Kidney capillary endothelial cell (primary cell): ENCODE measurements at regions not wholly inside any gene's neighbourhood (a gene's known extent, or its start where the extent isn't known, plus 50 kb on each side); places are given as distances from the start of the nearest gene placed in this dataset.

Source experiments
- DNase-seq: peaks from one replicate; pipeline ENCODE4 v3.0.0-alpha.2; 2018; ENCODE audit warnings: low spot score

DNA sequence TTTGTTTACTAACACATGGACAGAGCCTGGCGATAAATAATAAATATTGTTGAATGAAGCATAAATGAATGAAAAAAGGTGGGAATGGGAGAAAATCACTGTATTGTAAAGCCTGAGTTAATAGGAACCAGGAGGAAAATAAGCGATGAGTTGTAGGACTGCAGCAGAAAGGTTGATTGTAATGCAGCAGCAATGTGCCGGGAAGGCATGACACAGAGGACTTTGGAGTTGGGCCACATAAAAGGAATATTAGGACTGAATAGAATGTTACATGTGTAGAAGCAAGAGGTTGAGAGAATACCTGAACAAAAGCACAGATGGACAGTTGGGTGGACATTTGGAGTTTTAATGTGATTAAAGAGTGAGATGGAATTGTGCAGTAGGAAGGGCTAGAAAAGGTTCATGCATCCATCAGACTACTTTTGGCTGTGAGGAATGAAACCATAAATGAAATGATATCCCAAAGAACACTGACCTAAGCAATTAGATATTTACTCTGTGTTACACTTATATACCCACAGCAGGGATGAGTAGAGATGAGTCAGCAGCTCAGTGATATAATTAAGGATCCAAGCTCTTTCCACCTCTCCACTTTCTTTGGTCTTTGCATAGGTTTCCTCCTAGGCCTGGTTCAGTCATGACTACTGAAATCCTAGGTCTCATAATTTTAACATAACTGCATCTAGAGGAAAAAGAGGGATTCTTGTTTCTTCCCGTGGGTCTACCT, 55.4 kb downstream of the CCER1 start:
- no peak for DNase-seq

DNA sequence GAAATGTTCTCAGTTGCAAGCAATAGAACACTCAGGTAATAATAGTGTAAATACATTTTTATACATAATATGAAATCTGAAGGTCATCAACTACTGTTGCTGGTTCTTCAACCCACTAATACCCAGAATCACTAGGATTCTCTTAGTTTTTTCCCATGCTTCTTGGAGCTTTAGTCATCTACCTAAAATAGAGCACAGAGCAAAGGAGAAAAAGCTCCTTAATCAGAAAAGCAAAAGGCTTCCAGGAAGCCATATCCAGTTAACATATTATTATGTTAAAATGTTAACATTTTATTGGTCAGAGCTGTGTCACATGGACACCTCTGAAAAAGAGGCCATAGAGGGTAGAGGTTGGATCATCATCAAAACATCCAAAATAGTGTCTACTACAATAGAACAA, 57.0 kb downstream of the CCER1 start:
- no peak for DNase-seq

DNA sequence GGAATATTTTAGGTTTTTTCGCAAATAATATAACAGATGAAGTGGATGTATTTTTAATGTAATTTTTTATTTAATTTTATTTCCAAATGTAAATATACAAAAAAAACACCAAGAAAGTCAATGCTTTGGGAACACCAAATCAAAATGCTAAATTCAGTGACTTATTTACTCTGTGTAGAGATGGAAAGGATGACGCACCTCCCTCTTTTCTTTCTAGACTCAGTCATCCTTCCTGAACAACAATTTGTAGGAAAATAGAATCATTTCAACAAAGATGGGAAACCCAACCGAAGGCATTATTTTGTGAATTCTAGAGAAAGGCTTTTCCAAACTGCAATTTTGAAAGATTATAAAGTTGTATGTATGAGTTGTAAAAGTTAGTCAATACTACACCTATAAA, 57.7 kb downstream of the CCER1 start:
- no peak for DNase-seq

DNA sequence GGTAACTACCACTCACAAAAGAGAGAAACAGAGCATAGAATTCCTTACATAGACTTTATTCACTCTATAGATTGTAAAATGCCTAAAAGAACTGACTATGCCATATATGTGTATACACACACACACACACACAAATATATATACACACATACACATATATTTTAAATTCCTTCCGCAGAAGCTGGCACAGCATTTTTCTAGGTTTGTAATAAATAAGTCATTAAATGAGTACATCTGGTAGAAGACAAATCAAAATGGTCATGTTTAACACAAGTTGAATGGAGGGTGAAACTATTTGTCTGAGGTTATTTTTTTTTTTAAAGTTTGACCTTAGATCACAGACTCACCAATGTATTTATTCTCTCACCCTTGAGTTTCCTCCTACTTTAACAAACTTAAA, 58.2 kb downstream of the CCER1 start:
- DNase-seq: no peak

DNA sequence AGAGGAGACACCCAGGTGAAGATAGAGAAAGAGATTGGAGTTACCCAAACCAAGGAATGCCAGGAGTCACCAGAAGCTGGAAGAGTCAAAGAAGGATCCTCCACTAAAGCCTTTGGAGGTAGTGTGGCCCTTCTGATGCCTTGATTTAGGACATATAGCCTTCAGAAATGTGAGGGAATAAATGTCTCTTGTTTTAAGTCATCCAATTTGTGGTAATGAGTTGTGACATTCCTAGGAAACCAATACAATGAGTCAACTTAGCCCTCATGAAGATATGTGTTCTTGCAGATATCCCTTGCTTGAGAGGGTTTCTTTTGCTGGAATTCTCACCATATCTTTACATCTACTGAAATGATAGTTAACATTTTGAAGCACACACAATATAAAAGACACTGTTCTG, 58.8 kb downstream of the CCER1 start:
- DNase-seq: peak; percentile 26

DNA sequence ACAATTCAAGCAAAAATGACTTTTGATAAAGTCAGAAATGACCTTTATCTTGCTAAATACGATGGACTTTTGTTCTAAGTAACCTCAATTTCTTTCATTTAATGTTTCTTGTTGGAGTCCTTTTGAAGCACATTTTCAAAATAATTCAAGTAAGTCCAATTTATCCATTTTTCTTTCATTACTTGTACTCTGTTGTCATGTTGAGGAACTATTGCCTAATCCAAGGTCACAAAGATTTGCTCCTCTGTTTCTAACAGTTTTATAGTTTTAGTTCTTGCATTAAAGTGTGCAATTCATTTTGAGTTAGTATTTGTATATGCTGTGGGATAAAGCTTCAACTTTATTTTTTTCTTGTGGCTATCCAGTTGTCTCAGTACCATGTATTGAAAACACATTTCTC, 66.7 kb downstream of the CCER1 start:
- no peak for DNase-seq

DNA sequence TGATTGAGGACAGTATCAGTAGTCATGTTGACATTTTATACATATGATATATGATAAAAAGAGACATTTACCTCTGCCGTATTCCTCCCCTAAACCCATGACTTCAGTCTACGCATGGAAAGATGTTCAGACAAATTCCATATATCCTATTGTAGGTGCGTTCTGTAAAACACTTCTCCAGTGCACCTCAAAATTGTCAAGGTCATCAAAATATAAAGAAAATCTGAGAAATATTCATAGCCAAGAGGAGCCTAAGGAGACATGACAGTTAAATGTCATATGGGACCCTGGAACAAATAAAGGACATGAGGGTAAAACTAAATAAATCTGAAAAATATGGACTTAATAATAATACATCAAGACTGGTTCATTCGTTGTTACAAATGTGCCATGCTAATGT, 71.5 kb downstream of the CCER1 start:
- DNase-seq: no peak

DNA sequence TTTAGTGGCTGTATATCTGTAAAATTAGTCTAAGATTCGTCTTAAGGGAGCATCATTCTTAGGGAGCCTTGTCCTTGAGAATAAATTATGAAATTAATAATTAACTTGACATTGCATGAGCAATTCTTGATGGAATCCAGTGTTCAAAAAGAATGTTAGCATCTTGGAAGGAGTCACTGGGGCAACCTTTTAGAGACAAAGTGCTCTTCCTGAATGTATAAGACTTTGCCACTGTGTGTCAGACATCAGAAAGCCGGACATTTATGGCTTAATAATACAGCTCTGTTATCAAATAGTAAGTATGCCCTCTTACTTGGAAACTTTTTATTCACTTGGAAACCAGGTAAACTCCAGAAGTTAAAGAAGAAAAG, 83.3 kb downstream of the CCER1 start:
- DNase-seq: no peak

DNA sequence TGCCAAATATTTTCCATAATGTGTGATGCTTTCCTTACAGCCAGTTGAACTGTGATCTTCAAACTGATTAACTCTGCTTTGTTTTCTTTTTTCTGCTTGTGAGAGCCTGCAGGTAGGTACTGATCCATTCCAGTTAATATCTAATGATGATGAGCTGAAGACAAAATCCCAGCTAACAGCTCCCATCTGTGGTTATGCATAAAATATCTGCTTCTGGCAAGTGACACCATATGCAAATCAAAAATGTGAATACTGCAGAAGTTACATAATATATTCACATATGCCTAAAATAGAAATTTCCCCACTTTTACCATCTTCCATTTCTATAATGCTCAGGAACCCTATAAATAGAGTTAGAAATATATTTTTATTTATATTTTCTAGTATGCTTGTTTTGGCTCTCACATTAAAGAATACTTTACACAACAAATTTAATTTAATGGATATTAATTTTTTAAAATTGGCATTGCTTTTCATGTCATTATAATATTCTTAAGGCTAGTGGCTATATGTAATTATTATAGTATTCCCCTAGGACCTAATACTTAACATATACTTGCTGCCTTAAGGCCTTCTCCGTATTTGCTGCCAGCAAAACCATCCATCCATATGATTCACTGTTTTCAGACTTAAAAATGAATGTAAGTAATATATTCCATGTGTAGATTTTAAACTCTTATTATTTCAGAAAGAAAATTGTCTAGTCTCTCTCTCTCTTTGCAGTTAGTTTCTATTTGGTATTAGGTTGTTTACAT, 83.8 kb downstream of the CCER1 start:
- no peak for DNase-seq

DNA sequence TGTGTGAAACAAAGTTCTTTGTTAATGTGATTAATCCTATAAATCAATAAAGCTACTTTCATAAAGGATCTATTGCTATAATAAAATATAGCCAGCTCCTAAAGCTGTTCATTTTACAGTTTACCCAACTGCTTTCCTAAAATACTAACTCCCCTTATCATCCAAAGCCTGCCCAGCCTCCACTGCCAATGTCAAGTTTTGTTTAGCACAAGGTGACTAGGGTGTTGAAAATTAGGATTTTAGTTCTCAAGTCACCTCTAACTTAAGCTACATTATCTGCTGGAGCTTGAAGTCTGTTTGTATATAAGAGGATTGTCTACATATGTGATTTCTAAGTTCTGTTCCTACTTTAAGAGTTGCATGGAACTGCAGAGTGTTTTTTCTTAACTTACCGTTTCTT, 86.3 kb downstream of the CCER1 start:
- no peak for DNase-seq

DNA sequence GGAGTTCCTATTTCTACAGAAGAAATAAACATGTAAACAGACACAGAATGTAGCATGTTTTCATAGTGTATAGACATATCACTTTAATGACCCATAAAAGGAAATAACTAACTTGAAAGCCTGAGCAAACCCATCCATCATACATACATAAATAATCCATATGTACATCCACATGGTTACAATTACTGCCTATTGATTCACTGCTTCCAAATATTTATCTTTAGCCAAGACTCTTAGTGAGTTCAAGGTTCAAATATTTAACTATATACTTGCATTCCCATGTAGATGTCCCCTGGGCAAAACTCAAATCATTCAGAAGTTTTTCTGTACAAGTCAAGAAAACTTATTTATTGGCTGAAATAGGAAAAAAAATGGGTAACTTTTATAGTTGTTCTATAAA, 95.4 kb downstream of the CCER1 start:
- no peak for DNase-seq

DNA sequence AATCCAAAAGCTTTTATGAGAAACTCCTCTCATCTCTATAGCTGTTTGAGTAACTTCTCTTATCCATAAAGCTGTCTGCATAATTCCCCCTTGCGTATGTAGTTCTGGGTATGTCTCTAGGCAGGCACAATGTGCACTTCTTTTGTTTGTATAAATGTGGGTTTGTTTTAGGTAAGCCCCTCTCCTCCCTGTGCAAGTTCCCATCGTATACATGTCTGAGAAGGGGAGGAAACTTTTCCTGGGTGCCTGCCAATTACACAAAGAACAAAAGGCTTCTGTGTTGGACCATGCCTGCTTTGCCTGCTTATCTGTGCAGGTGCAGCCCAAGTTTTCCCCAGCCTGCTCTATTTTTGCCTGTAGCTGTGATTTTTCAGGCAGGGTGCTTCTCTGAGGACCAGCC, 96.7 kb downstream of the CCER1 start:
- no peak for DNase-seq

DNA sequence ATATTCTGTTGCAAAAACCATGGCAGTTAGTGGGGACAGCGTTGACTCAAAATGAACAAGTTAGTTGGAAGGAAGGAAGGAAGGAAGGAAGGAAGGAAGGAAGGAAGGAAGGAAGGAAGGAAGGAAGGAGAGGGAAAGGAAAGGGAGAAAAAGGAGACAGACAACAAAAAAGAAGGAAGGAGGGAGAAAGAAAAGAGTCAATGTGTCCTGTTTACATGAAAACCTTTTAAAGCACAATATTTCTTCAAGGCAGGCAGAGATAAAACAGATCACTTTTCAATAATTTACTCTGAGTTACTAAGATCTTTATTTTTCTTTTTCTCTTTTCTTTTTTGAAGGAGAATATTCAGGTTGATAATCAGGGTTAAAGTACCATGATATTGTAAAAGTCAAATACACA, 99.4 kb downstream of the CCER1 start:
- no peak for DNase-seq

DNA sequence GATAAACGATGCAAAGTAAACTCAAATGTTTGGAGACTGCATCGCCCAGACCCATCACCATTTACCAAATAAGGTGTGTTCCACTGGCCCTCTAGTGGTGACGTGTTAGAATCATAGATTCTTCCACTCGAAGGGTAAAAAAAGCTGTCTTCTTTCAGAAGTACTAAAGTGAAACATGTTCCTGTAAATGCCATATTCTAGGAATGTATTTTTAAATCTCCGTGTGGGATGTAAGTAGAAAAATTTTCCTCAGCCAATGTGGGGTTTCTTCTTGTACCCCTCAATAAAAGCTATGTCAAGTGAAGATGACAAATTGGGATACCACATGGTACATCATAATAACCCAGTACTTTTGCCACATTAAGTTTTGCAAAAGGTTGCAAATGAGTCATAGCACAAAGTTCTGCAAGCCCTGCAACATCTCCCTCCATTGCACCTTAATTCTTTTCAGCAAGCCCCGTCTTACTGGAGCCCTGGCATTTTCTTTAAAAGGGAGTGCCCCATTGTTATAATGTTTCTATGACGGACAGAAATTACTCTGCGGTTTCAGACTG, 100.8 kb downstream of the CCER1 start:
- DNase-seq: peak; percentile 46

DNA sequence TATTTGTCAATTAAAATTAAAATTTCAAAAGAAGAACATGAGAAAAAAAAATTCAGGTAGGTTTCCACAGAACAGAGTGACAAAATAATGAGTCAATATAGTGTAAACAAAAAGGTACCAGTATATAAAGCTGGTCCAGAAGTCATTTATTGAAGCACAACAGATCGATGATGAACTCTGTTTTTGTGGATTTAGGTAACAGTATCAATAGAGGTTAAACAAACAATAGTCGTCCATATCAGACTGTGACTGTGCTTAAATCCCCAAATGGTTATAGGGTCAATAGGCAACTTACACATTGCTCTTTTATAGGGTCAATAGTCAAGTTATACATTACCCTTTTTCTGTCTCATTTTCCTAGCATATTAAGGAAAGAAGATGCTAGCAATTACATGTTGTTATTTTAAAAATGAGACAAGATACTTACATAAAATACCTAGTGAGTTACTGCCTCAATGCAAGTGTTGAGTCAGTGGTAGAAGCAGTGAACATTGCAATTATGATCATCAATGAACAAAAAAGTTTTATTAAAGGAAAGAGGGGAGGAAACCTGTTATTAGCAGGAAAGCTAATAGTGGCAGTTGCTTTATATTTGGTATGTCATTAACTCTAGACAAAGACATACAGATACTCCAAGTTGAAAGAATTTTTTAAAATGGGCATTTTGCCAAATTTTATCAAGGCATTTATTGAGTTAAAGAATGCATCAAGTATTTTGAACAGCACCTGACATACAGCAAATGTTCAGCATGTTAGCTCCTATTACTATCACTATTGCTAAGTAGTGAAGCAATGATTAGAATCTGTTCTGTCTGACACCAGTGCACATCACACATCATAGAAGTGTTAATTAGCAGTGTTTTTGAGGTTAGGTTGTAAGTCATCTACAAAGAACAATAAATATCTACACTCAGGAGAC, 102.9 kb downstream of the CCER1 start:
- DNase-seq: no peak

DNA sequence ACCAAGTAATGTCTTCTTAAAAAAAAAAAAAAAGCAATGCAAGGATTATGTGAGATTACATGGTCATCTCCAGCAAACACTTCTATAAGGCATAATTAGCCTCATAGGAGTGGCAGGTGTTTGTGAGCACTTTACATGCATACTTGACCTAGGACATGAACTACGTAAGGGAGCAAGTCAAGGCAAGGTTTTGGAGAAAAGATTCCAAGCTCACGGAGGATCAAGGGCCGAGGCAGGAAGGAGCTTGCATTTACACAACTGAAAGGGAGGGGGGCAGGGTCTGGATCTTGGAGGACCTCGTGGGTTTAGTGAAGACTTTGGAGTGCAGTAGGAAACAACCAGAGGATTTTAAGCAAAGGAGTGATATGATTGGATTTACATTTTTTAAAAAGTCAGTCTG, 112.5 kb downstream of the CCER1 start:
- DNase-seq: no peak

DNA sequence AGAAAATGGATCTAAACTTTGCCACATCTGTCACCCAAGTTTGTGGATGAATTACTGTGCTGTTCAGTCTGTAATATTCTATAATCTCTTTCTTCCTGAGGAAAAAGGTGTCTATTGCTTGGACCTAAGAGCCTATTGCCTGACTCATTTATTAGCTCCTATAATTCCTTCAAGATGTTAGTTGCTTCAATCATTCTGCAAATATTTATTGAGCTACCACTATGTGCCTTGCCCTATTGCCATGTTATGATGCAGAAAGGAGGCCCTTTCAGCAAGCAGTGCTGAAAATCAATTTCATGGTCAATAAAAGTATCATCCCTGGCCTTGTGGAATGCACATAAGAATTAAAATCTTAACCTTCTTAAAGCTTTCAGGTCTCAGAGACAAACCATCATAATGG, 113.6 kb downstream of the CCER1 start:
- DNase-seq: no peak

DNA sequence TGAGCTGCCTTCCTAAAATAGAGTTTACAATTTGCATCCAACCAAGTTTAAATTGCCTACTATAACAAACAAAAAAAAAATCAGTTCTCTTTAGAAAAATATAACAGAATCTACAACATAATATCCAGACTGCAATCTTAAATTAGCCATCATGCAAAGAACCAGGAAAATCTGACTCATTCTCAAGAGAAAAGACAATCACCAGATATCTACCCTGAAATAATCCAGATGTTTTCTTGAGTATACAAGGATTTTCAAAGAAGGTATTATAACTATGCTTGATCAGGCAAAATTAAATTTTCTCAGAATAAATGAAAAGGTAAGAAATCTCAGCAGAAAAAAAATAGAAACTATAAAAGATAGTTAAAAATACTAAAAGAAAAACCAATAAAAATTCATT, 115.6 kb downstream of the CCER1 start:
- no peak for DNase-seq

DNA sequence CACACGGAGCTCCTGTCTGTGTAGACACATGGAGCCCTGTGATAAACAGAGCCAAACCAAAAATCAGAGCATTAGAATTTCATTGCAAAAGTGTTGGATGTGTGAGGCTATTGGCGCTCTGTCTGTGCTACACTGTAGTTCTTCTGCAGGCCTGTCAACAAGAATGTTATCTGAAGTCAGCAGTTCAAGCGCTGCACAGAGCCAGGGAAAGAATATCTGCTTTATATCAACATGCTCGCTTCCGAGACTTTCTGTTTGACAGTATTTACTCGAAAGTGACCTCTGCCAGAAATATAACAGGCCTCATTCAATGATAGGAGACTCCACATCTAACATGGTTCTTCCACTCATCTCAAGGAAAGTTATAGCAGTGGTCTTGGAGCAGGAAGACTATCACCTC, 118.3 kb downstream of the CCER1 start:
- DNase-seq: no peak

DNA sequence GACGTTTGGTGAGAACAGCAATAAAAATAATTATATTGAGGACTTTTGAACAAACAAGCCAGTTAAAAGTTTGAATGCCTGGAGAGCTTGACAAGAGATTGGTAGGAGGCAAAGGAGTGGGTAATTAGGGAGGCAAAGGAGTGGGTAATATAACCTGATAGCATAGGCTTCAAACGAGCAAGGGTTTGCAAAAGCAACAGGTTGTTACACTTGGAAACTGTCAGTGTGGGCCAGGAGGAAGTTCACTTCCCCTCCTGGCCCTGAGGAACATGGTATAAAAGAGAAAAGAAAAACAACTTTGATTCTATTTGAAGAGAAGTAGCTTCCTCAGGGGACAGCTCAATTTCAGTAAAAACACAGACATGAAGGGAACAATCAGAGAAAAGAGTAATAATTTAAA, 121.7 kb downstream of the CCER1 start:
- no peak for DNase-seq

DNA sequence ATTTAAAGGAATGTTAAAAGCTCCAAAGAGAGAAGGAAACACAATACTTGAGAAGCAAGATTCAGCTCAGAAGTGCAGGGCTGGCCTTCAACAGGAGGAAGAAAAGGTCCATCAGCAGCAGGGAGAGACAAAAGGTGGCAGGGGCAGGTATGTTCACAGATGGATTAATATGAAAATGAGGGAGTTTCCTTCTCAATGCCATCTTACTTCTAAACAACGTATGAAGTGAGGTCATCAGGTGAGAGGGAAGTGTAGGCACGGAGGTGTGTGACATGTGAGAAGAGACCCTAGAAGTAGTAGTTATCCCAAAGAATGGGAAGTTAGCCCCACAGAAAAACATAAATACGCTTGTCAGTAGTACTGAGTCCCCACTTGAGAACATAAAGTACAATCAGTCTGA, 122.5 kb downstream of the CCER1 start:
- DNase-seq: no peak

DNA sequence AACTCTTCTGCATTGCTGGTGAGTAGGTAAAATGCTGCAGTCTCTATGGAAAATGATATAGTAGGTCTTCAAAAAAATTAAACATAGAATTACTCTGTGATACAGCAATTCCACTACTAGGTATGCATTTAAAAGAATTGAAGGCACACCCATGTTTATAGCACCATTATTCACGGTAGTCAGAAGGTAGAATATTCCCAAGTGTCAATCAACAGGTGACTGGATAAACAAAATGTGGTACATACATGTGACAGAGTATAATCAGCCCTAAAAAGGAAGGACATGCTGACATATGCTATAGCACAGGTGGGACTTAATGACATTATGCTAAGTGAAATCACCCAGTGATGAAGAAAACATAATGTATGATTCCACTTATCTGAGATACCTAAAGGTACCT, 123.3 kb downstream of the CCER1 start:
- no peak for DNase-seq

DNA sequence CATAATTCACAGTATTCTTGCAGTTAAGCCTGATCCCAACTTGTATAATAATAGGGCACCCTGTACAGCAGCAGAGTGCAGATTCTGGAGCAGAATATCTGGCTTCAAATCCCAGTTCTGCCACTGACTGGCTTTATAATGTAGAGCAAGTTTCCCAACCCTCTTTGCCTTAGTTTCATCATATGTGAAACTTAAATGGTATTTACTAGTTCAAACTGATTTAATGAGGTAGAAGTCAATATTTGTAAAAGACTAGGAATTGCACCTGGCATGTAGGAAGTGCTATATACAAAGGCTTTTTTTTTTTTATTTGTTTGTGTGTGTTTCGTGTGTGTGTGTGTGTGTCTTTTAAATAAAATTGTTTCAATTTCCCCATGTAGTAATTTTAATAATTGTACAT, 125.9 kb downstream of the CCER1 start:
- DNase-seq: no peak
